IMR-90 (cell line): ENCODE measurements at regions not wholly inside any gene's neighbourhood (a gene's known extent, or its start where the extent isn't known, plus 50 kb on each side); places are given as distances from the start of the nearest gene placed in this dataset.

Experiments
- CEBPB ChIP-seq: IDR thresholded peaks from 2 replicates; pipeline ENCODE4 v1.6.1; 2012; ENCODE audit warnings: low read depth, low read length, improper control_type of control experiment
- CTCF ChIP-seq: conservative IDR thresholded peaks from 2 replicates; pipeline ENCODE4 v1.5.1; 2012; ENCODE audit warnings: mild to moderate bottlenecking, low read depth, low read length, improper control_type of control experiment
- ELK1 ChIP-seq: fragments of 150-350 bp; IDR thresholded peaks from 2 replicates; pipeline ENCODE4 v1.6.1; 2016; ENCODE audit warnings: low read depth, mild to moderate bottlenecking, low read length, moderate library complexity, borderline replicate concordance
- MXI1 ChIP-seq: IDR thresholded peaks from 2 replicates; pipeline ENCODE4 v1.6.1; 2012; ENCODE audit warnings: low read depth, mild to moderate bottlenecking, low read length, moderate library complexity, borderline replicate concordance
- POLR2A ChIP-seq: IDR thresholded peaks from 2 replicates; pipeline ENCODE4 v1.6.1; 2012; ENCODE audit warnings: mild to moderate bottlenecking, low read depth, low read length

- TF ChIP-seq CTCF (no peak), CEBPB (no peak), POLR2A (no peak), MXI1 (no peak), ELK1 (no peak)
Observed at GRCh38 chr15:95127356-95127755, 896.0 kb downstream of the MCTP2 start.
